GM12864 (cell line): ENCODE measurements at regions not wholly inside any gene's neighbourhood (a gene's known extent, or its start where the extent isn't known, plus 50 kb on each side); places are given as distances from the start of the nearest gene placed in this dataset.

Experiments used
- DNase-seq: peaks from one replicate; pipeline ENCODE4 v3.0.0-alpha.2; 2011; ENCODE audit warnings: low read depth
- H3K4me3 ChIP-seq: 2 replicates; pipeline ENCODE4 v1.5.1; 2011; ENCODE audit warnings: mild to moderate bottlenecking, low read depth, low read length, control low read depth
- CTCF ChIP-seq: IDR thresholded peaks from 2 replicates; pipeline ENCODE4 v1.5.1; 2011; ENCODE audit warnings: low read depth, mild to moderate bottlenecking, moderate library complexity, low read length, control low read depth, inconsistent platforms; ENCODE audit errors: missing control alignments

GRCh38 chr6:40915165-40915564, 123.9 kb downstream of the UNC5CL start:
- no peak for TF ChIP-seq CTCF
- no peak for DNase-seq
- no peak overlapping the region for H3K4me3 ChIP-seq

GRCh38 chr6:40914005-40914404, 125.0 kb downstream of the UNC5CL start:
- no peak for DNase-seq
- no peak for TF ChIP-seq CTCF
- H3K4me3 ChIP-seq = no peak overlapping the region

GRCh38 chr6:40912158-40912946, 126.7 kb downstream of the UNC5CL start:
- H3K4me3 ChIP-seq = no peak overlapping the region
- DNase-seq = peak; percentile 42
- TF ChIP-seq CTCF = peak; percentile 83

- no peak for TF ChIP-seq CTCF
- no peak for DNase-seq
- H3K4me3 ChIP-seq = no peak overlapping the region
These were observed 128.6 kb downstream of the UNC5CL start for GRCh38 chr6:40910260-40910893.

- DNase-seq = no peak
- TF ChIP-seq CTCF = no peak
- H3K4me3 ChIP-seq = no peak overlapping the region
These were observed 129.2 kb downstream of the UNC5CL start for GRCh38 chr6:40909811-40910210.

GRCh38 chr6:40907198-40907701, 131.8 kb downstream of the UNC5CL start:
- no peak for TF ChIP-seq CTCF
- no peak for DNase-seq

GRCh38 chr6:40906759-40907158, 132.3 kb downstream of the UNC5CL start:
- no peak overlapping the region for H3K4me3 ChIP-seq
- TF ChIP-seq CTCF = no peak
- DNase-seq = no peak

More at GRCh38 chr6:40907198-40907701, 131.8 kb downstream of the UNC5CL start:
- no peak overlapping the region for H3K4me3 ChIP-seq
